ENCODE measurements at regions not wholly inside any gene's neighbourhood (a gene's known extent, or its start where the extent isn't known, plus 50 kb on each side); places are given as distances from the start of the nearest gene placed in this dataset.

DNA sequence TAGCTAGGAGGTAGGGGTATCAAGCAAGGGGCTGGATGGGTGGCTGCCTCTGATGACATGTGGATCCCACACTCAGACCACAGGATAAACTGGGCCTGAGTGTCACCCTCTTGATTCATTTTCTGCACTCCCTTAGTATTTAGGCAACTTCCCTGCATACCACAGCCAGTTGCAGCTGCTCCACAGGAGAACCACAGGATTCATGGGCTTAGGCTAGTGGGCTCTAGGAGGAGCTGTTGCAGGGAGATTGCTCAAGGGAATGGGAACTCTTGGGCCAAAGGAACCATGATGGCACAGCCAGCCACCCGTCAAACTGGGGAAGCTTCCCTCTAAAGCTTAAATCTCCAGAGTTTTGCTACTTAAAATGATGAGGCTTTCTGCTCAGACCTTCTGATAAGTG lies 269.7 kb upstream of the ASIC2 start:
- H4K20me1 ChIP-seq (ENCODE audit: insufficient read depth, low read length), result no peaks in the 10 kb centered on the region
- H2BK20ac ChIP-seq (ENCODE audit: low read depth, low read length), result no peak overlapping the region
- H3K27ac ChIP-seq (ENCODE audit: insufficient read depth, low read length), result no peak overlapping the region
- no peak overlapping the region for H2BK5ac ChIP-seq (ENCODE audit: low read depth, low read length, poor library complexity, severe bottlenecking)
- no peak overlapping the region for H4K5ac ChIP-seq (ENCODE audit: low read depth, low read length)
- ChIA-PET CTCF (no interaction called here), POLR2A (ENCODE audit: unreplicated experiment) (no interaction called here)
- no peak overlapping the region for H3K14ac ChIP-seq (replicated peaks; ENCODE audit: low read depth, low read length)
- H3K9ac ChIP-seq (ENCODE audit: low read depth, low read length), result no peak overlapping the region
- DNase-seq (no peak), ATAC-seq (ENCODE audit: low read depth) (no peak)
- H2BK15ac ChIP-seq (ENCODE audit: low read depth, low read length), result no peak overlapping the region
- TF ChIP-seq RAD21 (IDR thresholded peaks at IDR 0.05; ENCODE audit: low read length), result no peak
- in situ Hi-C loops (cut with MboI; ENCODE audit: low sequenced_read_pairs) (no loop called here), intact Hi-C loops (cut with micrococcal nuclease) (no loop called here), dilution Hi-C loops (cut with HindIII; ENCODE audit: low sequenced_read_pairs, unreplicated experiment) (no loop called here)
- peaks cover 6% of the 10 kb centered on the region; the same call in 1 of the 2 replicates for H3K9me3 ChIP-seq (ENCODE audit: control insufficient read depth, insufficient read depth, low read length)
- no peak overlapping the region for H3K4me3 ChIP-seq (ENCODE audit: insufficient read depth, low read depth, low read length)
- no peak overlapping the region for H4K8ac ChIP-seq (ENCODE audit: low read depth in 2 of 2, low read length in 2 of 2)
- no peak overlapping the region for H2AFZ ChIP-seq (replicated peaks; ENCODE audit: low read length, poor library complexity)
- no peak overlapping the region for H4K91ac ChIP-seq (ENCODE audit: insufficient read depth, low read depth, low read length)
- no CpG with 5 or more reads among the region's 1 CpG for WGBS, 2 experiments (ENCODE audit: extremely low coverage in 2 of 2, insufficient read length in 1 of 2)
- H3K4me1 ChIP-seq (ENCODE audit: control insufficient read depth, insufficient read depth, low read length), result no peaks in the 10 kb centered on the region
- H3K4ac ChIP-seq (ENCODE audit: low read depth, low read length), result no peak overlapping the region
- no peak overlapping the region for H2BK120ac ChIP-seq (ENCODE audit: low read depth, low read length)
- H3K18ac ChIP-seq (ENCODE audit: low read depth, low read length), result no peak overlapping the region
- no peaks in the 10 kb centered on the region for H3K27me3 ChIP-seq (ENCODE audit: control insufficient read depth, insufficient read depth, low read length)
- H3K23ac ChIP-seq (ENCODE audit: low read depth, low read length), result no peak overlapping the region
- H3K79me1 ChIP-seq (ENCODE audit: low read depth in 1 of 2, low read length in 2 of 2), result no peaks in the 10 kb centered on the region
- no peak overlapping the region for H3K56ac ChIP-seq (ENCODE audit: extremely low read depth, insufficient read depth, low read length)
- H3K4me2 ChIP-seq (ENCODE audit: low read depth, low read length), result no peak overlapping the region
- H2AK9ac ChIP-seq (replicated peaks; ENCODE audit: low read depth, low read length, poor library complexity), result no peak overlapping the region
- H3K36me3 ChIP-seq (ENCODE audit: control insufficient read depth, insufficient read depth, low read length), result no peaks in the 10 kb centered on the region
- BruUV-seq (replicated peaks), result no TSS peak
- no peak overlapping the region for H2AK5ac ChIP-seq (ENCODE audit: low read depth, low read length)
- H3K9me1 ChIP-seq (ENCODE audit: insufficient read depth, low read length), result no peaks in the 10 kb centered on the region

Data from IMR-90 (cell line).